ENCODE measurements at regions not wholly inside any gene's neighbourhood (a gene's known extent, or its start where the extent isn't known, plus 50 kb on each side); places are given as distances from the start of the nearest gene placed in this dataset.
"Not testable (repeated sequence)": the region's sequence is repeated elsewhere in the genome, so short reads cannot be mapped to it uniquely, and the experiment has no call there.

- no peak overlapping the region for H3K4me3 ChIP-seq (ENCODE audit: low read depth, low read length)
- no peak for DNase-seq (ENCODE audit: low read depth)
- no peak for TF ChIP-seq CTCF (IDR thresholded peaks at IDR 0.05; ENCODE audit: control insufficient read depth, extremely low read depth, insufficient read depth)
Measured at GRCh38 chr7:20482071-20482470, 133.4 kb upstream of the ABCB5 start.

GRCh38 chr7:20484356-20484755 is 131.1 kb upstream of the ABCB5 start:
- TF ChIP-seq CTCF (IDR thresholded peaks at IDR 0.05; ENCODE audit: control insufficient read depth, extremely low read depth, insufficient read depth): no peak
- no peak overlapping the region for H3K4me3 ChIP-seq (ENCODE audit: low read depth, low read length)
- DNase-seq (ENCODE audit: low read depth): no peak

- no peak for TF ChIP-seq CTCF (IDR thresholded peaks at IDR 0.05; ENCODE audit: control insufficient read depth, extremely low read depth, insufficient read depth)
- DNase-seq (ENCODE audit: low read depth): no peak
- H3K4me3 ChIP-seq (ENCODE audit: low read depth, low read length): no peak overlapping the region
Measured at GRCh38 chr7:20488850-20489249, 126.6 kb upstream of the ABCB5 start.

GRCh38 chr7:20491284-20491683 is 124.2 kb upstream of the ABCB5 start:
- no peak for TF ChIP-seq CTCF (IDR thresholded peaks at IDR 0.05; ENCODE audit: control insufficient read depth, extremely low read depth, insufficient read depth)

GRCh38 chr7:20494566-20494965 is 120.9 kb upstream of the ABCB5 start:
- H3K4me3 ChIP-seq (ENCODE audit: low read depth, low read length): no peak overlapping the region
- no peak for DNase-seq (ENCODE audit: low read depth)
- no peak for TF ChIP-seq CTCF (IDR thresholded peaks at IDR 0.05; ENCODE audit: control insufficient read depth, extremely low read depth, insufficient read depth)

More at GRCh38 chr7:20491284-20491683, 124.2 kb upstream of the ABCB5 start:
- H3K4me3 ChIP-seq (ENCODE audit: low read depth, low read length): no peak overlapping the region
- no peak for DNase-seq (ENCODE audit: low read depth)

- not testable (repeated sequence) for H3K4me3 ChIP-seq (ENCODE audit: low read depth, low read length)
Measured at GRCh38 chr7:20501473-20501872, 114.0 kb upstream of the ABCB5 start.

GRCh38 chr7:20503278-20503950 is 112.1 kb upstream of the ABCB5 start:
- TF ChIP-seq CTCF (IDR thresholded peaks at IDR 0.05; ENCODE audit: control insufficient read depth, extremely low read depth, insufficient read depth): no peak
- no peak for DNase-seq (ENCODE audit: low read depth)
- H3K4me3 ChIP-seq (ENCODE audit: low read depth, low read length): no peak overlapping the region

More at GRCh38 chr7:20501473-20501872, 114.0 kb upstream of the ABCB5 start:
- not testable (repeated sequence) for DNase-seq (ENCODE audit: low read depth)

Measured in LNCaP clone FGC (cell line).